ENCODE measurements at regions not wholly inside any gene's neighbourhood (a gene's known extent, or its start where the extent isn't known, plus 50 kb on each side); places are given as distances from the start of the nearest gene placed in this dataset.
"Not testable (repeated sequence)": the region's sequence is repeated elsewhere in the genome, so short reads cannot be mapped to it uniquely, and the experiment has no call there.

DNA sequence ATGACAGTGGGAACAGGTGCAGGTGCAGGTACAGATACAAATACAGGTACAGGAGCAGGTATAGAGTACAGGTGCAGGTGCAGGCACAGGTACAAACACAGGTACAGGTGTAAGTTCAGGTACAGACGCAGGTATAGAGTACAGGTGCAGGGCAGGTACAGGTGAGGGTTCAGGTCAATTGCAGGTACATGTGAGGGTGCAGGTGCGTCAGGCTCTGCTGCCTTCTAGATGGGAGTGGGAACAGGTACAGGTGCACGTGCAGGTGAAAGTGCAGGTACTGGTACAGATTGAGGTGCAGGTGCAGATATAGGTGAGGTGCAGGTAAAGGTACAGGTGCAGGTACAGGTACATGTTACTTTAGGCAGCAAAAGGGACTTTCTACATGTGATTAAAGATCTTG, 85.7 kb downstream of the CRLF2 start:
- no peaks in the 10 kb centered on the region for H3K9me2 ChIP-seq (replicated peaks; ENCODE audit: control insufficient read depth, low read length)
- no peaks in the 10 kb centered on the region for H4K20me1 ChIP-seq (ENCODE audit: control insufficient read depth, insufficient read depth, low read depth, low read length)
- H3K36me3 ChIP-seq (ENCODE audit: control insufficient read depth, low read length) = no peaks in the 10 kb centered on the region

DNA sequence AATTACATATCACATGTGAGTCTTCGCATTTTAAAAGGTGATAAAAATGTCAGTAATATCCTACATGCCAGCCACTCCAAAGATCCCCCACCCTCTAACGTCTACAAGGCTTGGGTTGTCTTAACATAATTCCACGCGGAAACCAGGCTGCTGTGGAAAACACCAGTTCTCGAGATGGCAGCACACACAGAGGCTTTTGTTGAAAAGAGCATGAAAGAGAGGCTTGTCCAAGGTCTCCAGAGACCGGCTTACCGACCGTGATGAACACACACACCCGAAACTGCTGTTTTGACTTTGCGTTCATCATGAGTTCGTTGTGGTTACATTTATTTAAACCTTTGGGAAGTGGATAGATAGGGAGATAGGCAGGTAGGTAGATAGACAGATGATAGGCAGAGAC, 87.9 kb downstream of the CRLF2 start:
- TF ChIP-seq, protein P1, sequence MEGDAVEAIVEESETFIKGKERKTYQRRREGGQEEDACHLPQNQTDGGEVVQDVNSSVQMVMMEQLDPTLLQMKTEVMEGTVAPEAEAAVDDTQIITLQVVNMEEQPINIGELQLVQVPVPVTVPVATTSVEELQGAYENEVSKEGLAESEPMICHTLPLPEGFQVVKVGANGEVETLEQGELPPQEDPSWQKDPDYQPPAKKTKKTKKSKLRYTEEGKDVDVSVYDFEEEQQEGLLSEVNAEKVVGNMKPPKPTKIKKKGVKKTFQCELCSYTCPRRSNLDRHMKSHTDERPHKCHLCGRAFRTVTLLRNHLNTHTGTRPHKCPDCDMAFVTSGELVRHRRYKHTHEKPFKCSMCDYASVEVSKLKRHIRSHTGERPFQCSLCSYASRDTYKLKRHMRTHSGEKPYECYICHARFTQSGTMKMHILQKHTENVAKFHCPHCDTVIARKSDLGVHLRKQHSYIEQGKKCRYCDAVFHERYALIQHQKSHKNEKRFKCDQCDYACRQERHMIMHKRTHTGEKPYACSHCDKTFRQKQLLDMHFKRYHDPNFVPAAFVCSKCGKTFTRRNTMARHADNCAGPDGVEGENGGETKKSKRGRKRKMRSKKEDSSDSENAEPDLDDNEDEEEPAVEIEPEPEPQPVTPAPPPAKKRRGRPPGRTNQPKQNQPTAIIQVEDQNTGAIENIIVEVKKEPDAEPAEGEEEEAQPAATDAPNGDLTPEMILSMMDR (IDR thresholded peaks at IDR 0.05; ENCODE audit: low read depth, low read length, poor library complexity, severe bottlenecking) = no peak
- TF ChIP-seq EZH2phosphoT487 (IDR thresholded peaks at IDR 0.05; ENCODE audit: borderline replicate concordance, low read length) = no peak
- H3K9me2 ChIP-seq (replicated peaks; ENCODE audit: control insufficient read depth, low read length) = no peaks in the 10 kb centered on the region

More for the DNA sequence above, 85.7 kb downstream of the CRLF2 start:
- Histone ChIP-seq H3K4me1 (ENCODE audit: control insufficient read depth, low read length) (peaks cover 15% of the 10 kb centered on the region), H3K4me3 (ENCODE audit: low read length) (no peak overlapping the region), H3K4me2 (ENCODE audit: low read length) (no peak overlapping the region), H3F3A (ENCODE audit: control insufficient read depth, insufficient read depth) (no peaks in the 10 kb centered on the region), H3K27ac (ENCODE audit: low read depth, low read length) (no peak overlapping the region), H3K79me2 (ENCODE audit: control insufficient read depth, low read length) (no peaks in the 10 kb centered on the region), H3K27me3 (ENCODE audit: control insufficient read depth, low read length) (no peaks in the 10 kb centered on the region), H3K9me3 (ENCODE audit: control insufficient read depth, insufficient read depth, low read length) (peaks cover 8% of the 10 kb centered on the region; the same call in 1 of the 2 replicates)
- TF ChIP-seq, protein P1 (IDR thresholded peaks at IDR 0.05; ENCODE audit: low read depth, low read length, poor library complexity, severe bottlenecking) = no peak
- TF ChIP-seq EZH2phosphoT487 (IDR thresholded peaks at IDR 0.05; ENCODE audit: borderline replicate concordance, low read length) = no peak

DNA sequence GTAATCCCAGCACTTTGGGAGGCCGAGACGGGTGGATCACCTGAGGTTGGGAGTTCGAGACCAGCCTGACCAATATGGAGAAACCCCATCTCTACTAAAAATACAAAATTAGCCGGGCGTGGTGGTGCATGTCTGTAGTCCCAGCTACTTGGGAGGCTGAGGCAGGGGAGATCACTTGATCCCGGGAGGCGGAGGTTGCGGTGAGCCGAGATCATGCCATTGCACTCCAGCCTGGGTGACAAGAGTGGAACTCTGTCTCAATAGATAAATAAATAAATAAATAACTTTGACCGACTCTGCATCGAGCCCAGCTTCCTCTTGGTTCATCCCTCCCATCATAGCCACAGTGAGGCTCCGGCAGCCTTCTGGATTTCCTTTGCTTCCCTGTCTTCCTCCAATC, 89.6 kb downstream of the CRLF2 start:
- H3K9me3 ChIP-seq (ENCODE audit: control insufficient read depth, insufficient read depth, low read length); H3K27me3 ChIP-seq (ENCODE audit: control insufficient read depth, low read length); H3K36me3 ChIP-seq (ENCODE audit: control insufficient read depth, low read length); H3K79me2 ChIP-seq (ENCODE audit: control insufficient read depth, low read length); H3K9me2 ChIP-seq (replicated peaks; ENCODE audit: control insufficient read depth, low read length); H3F3A ChIP-seq (ENCODE audit: control insufficient read depth, insufficient read depth); H4K20me1 ChIP-seq (ENCODE audit: control insufficient read depth, insufficient read depth, low read depth, low read length); H3K4me3 ChIP-seq (ENCODE audit: low read length): not testable (repeated sequence)
- Histone ChIP-seq H3K27ac (ENCODE audit: low read depth, low read length) (peak overlapping the region; percentile 28), H3K4me2 (ENCODE audit: low read length) (peak overlapping the region; percentile 61), H3K4me1 (ENCODE audit: control insufficient read depth, low read length) (peaks cover 45% of the 10 kb centered on the region)

More for the DNA sequence above, 87.9 kb downstream of the CRLF2 start:
- H3K27ac ChIP-seq (ENCODE audit: low read depth, low read length) = no peak overlapping the region
- no peak overlapping the region for H3K4me3 ChIP-seq (ENCODE audit: low read length)
- no peak overlapping the region for H3K4me2 ChIP-seq (ENCODE audit: low read length)
- no peaks in the 10 kb centered on the region for H3K79me2 ChIP-seq (ENCODE audit: control insufficient read depth, low read length)
- peaks cover 28% of the 10 kb centered on the region for H3K4me1 ChIP-seq (ENCODE audit: control insufficient read depth, low read length)
- H3K36me3 ChIP-seq (ENCODE audit: control insufficient read depth, low read length) = no peaks in the 10 kb centered on the region
- peaks cover 8% of the 10 kb centered on the region; the same call in 1 of the 2 replicates for H3K9me3 ChIP-seq (ENCODE audit: control insufficient read depth, insufficient read depth, low read length)
- H3F3A ChIP-seq (ENCODE audit: control insufficient read depth, insufficient read depth) = no peaks in the 10 kb centered on the region
- H3K27me3 ChIP-seq (ENCODE audit: control insufficient read depth, low read length) = no peaks in the 10 kb centered on the region
- H4K20me1 ChIP-seq (ENCODE audit: control insufficient read depth, insufficient read depth, low read depth, low read length) = no peaks in the 10 kb centered on the region

DNA sequence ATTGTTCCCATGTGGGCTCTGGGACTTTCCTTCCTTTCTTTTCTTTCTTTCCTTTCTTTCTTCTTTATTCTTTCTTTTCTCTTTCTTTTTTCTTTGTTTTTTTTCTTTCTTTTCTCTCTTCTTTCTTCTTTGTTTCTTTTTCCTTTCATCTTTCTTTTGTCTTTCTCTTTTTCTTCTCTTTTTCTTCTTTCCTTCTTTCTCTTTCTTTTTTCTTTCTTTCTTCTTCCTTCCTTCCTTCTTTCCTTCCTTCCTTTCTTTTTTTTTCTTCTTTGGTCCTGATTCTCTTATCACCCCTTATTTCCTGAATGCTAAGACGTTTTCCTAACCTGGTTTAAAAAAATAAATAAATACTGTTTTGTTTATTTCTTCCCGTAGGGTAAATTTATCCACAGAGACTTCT, 93.2 kb downstream of the CRLF2 start:
- no peak overlapping the region for H3K27ac ChIP-seq (ENCODE audit: low read depth, low read length)
- peaks cover 44% of the 10 kb centered on the region for H3K4me1 ChIP-seq (ENCODE audit: control insufficient read depth, low read length)
- H3K4me2 ChIP-seq (ENCODE audit: low read length) = no peak overlapping the region
- no peak overlapping the region for H3K4me3 ChIP-seq (ENCODE audit: low read length)
- H3F3A ChIP-seq (ENCODE audit: control insufficient read depth, insufficient read depth) = no peaks in the 10 kb centered on the region
- H3K27me3 ChIP-seq (ENCODE audit: control insufficient read depth, low read length) = no peaks in the 10 kb centered on the region
- TF ChIP-seq, protein P1 (IDR thresholded peaks at IDR 0.05; ENCODE audit: low read depth, low read length, poor library complexity, severe bottlenecking) = no peak
- TF ChIP-seq EZH2phosphoT487 (IDR thresholded peaks at IDR 0.05; ENCODE audit: borderline replicate concordance, low read length) = no peak
- no peaks in the 10 kb centered on the region for H4K20me1 ChIP-seq (ENCODE audit: control insufficient read depth, insufficient read depth, low read depth, low read length)
- H3K36me3 ChIP-seq (ENCODE audit: control insufficient read depth, low read length) = no peaks in the 10 kb centered on the region
- no peaks in the 10 kb centered on the region for H3K9me3 ChIP-seq (ENCODE audit: control insufficient read depth, insufficient read depth, low read length)
- H3K9me2 ChIP-seq (replicated peaks; ENCODE audit: control insufficient read depth, low read length) = no peaks in the 10 kb centered on the region
- no peaks in the 10 kb centered on the region for H3K79me2 ChIP-seq (ENCODE audit: control insufficient read depth, low read length)

Measured in DOHH2 (cell line).